ENCODE measurements at regions not wholly inside any gene's neighbourhood (a gene's known extent, or its start where the extent isn't known, plus 50 kb on each side); places are given as distances from the start of the nearest gene placed in this dataset.
"Not testable (repeated sequence)": the region's sequence is repeated elsewhere in the genome, so short reads cannot be mapped to it uniquely, and the experiment has no call there.

DNA sequence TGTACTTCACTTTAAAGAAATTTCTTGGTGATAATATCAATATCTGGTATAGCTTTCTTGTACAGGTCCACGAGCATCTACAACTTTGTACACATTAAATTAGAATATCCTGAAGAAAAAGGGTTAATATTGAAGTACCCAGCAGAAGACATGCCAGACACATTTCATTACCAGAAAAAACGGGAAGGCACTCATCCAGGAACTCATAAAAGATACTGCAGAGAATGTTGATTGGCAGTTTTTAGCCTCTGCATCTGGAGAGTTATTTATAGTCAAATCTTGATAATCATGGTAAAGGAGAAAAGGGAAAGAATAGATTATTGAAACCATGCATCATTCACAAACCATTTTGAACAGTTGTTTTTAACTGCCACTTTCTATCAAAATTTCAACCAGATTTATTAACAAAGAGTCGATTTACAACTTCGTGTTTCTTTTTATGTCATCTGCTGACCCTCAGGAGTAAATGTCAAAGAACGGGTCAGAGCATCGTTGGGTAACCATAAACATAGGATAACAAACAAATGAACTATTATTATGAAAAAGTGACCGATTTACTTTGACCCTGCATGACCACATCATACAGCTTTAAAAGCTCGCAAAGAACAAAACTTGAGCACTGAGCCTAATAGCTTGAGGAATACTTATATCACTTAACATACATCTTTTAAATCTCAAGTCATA, 229.2 kb upstream of the SGK1 start:
- no peak for DNase-seq

GRCh38 chr6:134544737-134545136, 226.8 kb upstream of the SGK1 start:
- DNase-seq = no peak

- no peak for DNase-seq
Measured at GRCh38 chr6:134543128-134543527, 225.2 kb upstream of the SGK1 start.

GRCh38 chr6:134541001-134541400, 223.1 kb upstream of the SGK1 start:
- DNase-seq = no peak

DNA sequence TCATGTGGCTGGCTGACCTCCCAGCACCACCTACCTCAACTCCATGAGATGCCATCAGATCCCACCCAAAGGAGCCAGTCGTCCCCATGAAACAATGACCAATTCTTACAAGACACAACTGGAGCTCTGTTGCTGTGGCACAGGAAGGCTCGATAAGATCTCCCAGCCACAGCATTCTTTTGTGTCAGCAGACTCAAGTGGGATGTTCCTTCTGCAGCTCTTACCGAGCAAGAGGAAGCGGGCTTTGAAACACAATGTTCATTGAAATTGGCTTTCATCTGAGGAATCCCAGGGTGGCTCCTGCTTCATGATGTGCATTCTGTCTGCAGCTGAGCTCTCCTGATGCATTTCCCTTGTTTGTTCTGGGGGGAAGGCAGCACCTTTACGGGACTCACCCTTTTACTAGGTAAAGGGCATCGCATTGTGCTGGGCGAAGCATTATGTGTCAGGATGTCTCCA, 222.0 kb upstream of the SGK1 start:
- DNase-seq = no peak

DNA sequence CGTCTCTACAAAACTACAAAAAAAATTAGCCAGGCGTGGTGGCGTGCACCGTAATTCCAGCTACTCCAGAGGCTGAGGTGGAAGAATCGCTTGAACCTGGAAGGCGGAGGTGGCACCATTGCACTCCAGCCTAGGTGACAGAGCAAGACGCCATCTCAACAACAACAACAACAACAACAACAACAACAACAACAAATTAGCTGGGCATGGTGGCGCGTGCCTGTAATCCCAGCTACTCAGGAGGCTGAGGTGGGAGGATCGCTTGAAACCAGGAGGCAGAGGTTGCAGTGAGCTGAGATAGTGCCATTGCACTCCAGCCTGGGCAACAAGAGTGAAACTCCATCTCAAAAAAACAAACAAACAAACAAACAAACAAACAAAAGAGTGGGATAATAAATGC, 219.9 kb upstream of the SGK1 start:
- DNase-seq = not testable (repeated sequence)

GRCh38 chr6:134537146-134537555, 219.2 kb upstream of the SGK1 start:
- DNase-seq = no peak

- no peak for DNase-seq
Measured at GRCh38 chr6:134535831-134536230, 217.9 kb upstream of the SGK1 start.

- no peak for DNase-seq
Measured at GRCh38 chr6:134534708-134535149, 216.8 kb upstream of the SGK1 start.

- no peak for DNase-seq
Measured at GRCh38 chr6:134533991-134534390, 216.1 kb upstream of the SGK1 start.

- no peak for DNase-seq
Measured at GRCh38 chr6:134532694-134533624, 215.0 kb upstream of the SGK1 start.

DNA sequence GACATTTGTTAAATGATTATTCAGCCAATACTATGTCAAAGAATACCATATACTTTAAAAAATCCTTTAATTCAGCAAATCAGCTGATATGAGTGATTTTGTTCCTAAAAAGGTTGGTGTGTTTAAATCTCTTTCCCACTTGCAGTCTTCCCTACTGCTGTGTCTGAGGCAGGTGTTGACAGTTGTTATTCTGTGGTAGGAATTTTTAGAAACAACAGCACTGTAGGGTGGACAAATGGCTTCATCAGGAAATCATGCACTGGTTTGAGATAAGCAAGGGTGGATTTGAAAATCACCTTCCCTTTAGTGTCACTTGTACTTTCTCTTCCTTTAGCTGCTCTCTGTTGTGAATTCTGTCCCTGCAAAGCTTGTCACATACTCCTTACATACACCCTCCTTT, 213.7 kb upstream of the SGK1 start:
- DNase-seq = no peak

- no peak for DNase-seq
Measured at GRCh38 chr6:134531188-134531551, 213.3 kb upstream of the SGK1 start.

GRCh38 chr6:134529921-134530320, 212.0 kb upstream of the SGK1 start:
- no peak for DNase-seq

GRCh38 chr6:134529305-134529704, 211.4 kb upstream of the SGK1 start:
- DNase-seq = no peak

DNA sequence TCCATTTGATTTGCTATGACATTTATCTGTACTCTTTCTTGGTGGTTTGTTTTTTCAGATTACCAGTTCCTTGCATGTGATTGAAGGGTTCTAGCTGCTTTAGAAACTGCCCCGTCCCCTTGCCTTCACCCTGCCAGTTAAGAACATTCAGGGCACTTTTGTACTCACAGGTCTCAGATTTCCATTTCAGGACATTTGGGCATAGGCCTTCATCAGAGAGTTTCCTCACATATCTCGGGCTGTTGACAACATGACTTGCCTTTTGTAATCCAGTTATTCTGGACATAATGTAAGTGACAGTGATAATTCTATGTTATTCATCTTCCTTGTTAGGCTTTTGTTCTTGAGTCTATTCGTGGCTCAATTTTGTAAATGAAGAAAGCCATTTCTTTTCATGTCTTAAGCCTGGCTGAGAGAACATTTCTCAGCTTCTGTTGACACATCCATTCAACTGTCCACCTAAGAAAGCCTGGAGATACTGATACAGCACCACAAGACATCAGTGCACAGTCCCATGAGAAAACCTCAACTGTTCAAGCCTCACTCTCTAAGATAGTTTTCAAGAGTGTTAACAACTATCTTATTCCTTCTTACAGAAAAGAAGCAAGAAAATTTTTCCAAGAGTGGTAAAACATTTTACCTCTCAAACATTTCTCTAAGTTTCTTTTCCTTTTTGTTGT, 209.3 kb upstream of the SGK1 start:
- DNase-seq = no peak

GRCh38 chr6:134525190-134525868, 207.4 kb upstream of the SGK1 start:
- no peak for DNase-seq

- no peak for DNase-seq
Measured at GRCh38 chr6:134523903-134524650, 206.2 kb upstream of the SGK1 start.

DNA sequence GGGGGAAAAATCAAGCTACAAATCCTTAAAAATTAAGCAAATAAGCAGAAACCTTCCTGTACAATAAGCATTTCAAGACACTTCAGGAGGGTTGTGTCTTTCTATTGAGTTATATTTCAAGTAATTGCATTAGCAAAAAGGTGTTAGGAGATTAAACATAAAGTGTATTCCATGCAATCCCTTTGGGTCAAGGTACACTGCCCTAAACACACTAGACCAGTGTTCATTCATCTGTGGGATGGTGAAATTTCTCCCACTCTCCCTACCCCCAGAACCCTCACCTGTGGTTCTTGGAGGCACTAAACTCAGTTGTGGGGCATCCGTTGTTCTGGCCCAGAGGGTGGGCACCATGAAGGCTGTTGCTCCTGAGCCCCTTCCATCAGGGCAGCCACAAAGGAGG, 205.1 kb upstream of the SGK1 start:
- no peak for DNase-seq

- no peak for DNase-seq
Measured at GRCh38 chr6:134521116-134521501, 203.2 kb upstream of the SGK1 start.

- DNase-seq = no peak
Measured at GRCh38 chr6:134520181-134521115, 202.5 kb upstream of the SGK1 start.
